HEK293 (cell line): ENCODE measurements at regions not wholly inside any gene's neighbourhood (a gene's known extent, or its start where the extent isn't known, plus 50 kb on each side); places are given as distances from the start of the nearest gene placed in this dataset.

Experiments used
- SETDB1 ChIP-seq: IDR thresholded peaks from one replicate; pipeline ENCODE4 v1.6.1; 2017; ENCODE audit warnings: mild to moderate bottlenecking, low read length, moderate library complexity, mixed read lengths; ENCODE audit not compliant: insufficient read length
- ZNF585B ChIP-seq: fragments of 450-650 bp; formaldehyde crosslinking; IDR thresholded peaks from 2 replicates; pipeline ENCODE4 v1.5.1; 2016; ENCODE audit warnings: missing biosample characterization, missing genetic modification characterization
- TF ChIP-seq, protein P1 (sequence below): fragments of 450-650 bp; formaldehyde crosslinking; IDR thresholded peaks from 2 replicates; pipeline ENCODE4 v1.5.1; 2016; ENCODE audit warnings: missing biosample characterization, missing genetic modification characterization
- TF ChIP-seq, protein P2 (sequence below): fragments of 450-650 bp; formaldehyde crosslinking; IDR thresholded peaks from 2 replicates; pipeline ENCODE4 v1.5.1; 2016; ENCODE audit warnings: missing biosample characterization, missing genetic modification characterization
- TF ChIP-seq, protein P3 (sequence below): fragments of 450-650 bp; formaldehyde crosslinking; IDR thresholded peaks from 2 replicates; pipeline ENCODE4 v1.5.1; 2017; ENCODE audit warnings: missing biosample characterization, missing genetic modification characterization

DNA sequence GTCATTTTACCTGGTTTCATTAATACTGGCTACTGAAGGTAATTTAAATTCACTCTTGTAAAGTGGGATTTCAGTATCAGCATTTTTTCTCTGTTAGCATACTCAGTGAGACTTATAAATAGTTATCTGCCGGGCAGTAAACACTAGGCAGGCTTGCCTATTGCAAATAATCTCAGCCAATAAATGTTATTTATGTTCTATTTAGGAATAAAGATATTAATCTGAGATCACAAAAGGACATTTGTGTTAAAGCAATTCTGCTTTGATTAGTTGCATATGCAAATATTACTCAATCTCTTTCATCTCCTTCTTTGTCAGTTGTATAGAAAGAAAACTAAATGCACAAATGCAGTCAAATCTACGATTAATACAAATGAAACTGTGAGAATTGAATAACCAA is 827.8 kb downstream of the TLE4 start:
- TF ChIP-seq, protein P1, sequence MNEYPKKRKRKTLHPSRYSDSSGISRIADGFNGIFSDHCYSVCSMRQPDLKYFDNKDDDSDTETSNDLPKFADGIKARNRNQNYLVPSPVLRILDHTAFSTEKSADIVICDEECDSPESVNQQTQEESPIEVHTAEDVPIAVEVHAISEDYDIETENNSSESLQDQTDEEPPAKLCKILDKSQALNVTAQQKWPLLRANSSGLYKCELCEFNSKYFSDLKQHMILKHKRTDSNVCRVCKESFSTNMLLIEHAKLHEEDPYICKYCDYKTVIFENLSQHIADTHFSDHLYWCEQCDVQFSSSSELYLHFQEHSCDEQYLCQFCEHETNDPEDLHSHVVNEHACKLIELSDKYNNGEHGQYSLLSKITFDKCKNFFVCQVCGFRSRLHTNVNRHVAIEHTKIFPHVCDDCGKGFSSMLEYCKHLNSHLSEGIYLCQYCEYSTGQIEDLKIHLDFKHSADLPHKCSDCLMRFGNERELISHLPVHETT (tag by site-specific recombination): no peak
- TF ChIP-seq, protein P2, sequence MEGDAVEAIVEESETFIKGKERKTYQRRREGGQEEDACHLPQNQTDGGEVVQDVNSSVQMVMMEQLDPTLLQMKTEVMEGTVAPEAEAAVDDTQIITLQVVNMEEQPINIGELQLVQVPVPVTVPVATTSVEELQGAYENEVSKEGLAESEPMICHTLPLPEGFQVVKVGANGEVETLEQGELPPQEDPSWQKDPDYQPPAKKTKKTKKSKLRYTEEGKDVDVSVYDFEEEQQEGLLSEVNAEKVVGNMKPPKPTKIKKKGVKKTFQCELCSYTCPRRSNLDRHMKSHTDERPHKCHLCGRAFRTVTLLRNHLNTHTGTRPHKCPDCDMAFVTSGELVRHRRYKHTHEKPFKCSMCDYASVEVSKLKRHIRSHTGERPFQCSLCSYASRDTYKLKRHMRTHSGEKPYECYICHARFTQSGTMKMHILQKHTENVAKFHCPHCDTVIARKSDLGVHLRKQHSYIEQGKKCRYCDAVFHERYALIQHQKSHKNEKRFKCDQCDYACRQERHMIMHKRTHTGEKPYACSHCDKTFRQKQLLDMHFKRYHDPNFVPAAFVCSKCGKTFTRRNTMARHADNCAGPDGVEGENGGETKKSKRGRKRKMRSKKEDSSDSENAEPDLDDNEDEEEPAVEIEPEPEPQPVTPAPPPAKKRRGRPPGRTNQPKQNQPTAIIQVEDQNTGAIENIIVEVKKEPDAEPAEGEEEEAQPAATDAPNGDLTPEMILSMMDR (tag by site-specific recombination): no peak
- TF ChIP-seq, protein P3, sequence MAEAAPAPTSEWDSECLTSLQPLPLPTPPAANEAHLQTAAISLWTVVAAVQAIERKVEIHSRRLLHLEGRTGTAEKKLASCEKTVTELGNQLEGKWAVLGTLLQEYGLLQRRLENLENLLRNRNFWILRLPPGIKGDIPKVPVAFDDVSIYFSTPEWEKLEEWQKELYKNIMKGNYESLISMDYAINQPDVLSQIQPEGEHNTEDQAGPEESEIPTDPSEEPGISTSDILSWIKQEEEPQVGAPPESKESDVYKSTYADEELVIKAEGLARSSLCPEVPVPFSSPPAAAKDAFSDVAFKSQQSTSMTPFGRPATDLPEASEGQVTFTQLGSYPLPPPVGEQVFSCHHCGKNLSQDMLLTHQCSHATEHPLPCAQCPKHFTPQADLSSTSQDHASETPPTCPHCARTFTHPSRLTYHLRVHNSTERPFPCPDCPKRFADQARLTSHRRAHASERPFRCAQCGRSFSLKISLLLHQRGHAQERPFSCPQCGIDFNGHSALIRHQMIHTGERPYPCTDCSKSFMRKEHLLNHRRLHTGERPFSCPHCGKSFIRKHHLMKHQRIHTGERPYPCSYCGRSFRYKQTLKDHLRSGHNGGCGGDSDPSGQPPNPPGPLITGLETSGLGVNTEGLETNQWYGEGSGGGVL (tag by site-specific recombination): no peak
- no peak for TF ChIP-seq SETDB1
- TF ChIP-seq ZNF585B (tag by site-specific recombination): no peak
